Fibroblast of lung (primary cell): ENCODE measurements at regions not wholly inside any gene's neighbourhood (a gene's known extent, or its start where the extent isn't known, plus 50 kb on each side); places are given as distances from the start of the nearest gene placed in this dataset.

Experiments
- CTCF ChIP-seq, 2 donors: IDR thresholded peaks in 1 of 2; conservative IDR thresholded peaks in 1 of 2; 1 replicate in 1 of 2; 2 replicates in 1 of 2; pipeline ENCODE4 v1.5.1; 2011 to 2012; ENCODE audit warnings: low read length in 2 of 2, control low read depth in 1 of 2, inconsistent platforms in 1 of 2, low read depth in 1 of 2, mild to moderate bottlenecking in 1 of 2
- EZH2 ChIP-seq: IDR thresholded peaks from 2 replicates; pipeline ENCODE4 v1.5.1; 2012; ENCODE audit warnings: low read length, control low read depth, mild to moderate bottlenecking; ENCODE audit errors: missing control alignments

DNA sequence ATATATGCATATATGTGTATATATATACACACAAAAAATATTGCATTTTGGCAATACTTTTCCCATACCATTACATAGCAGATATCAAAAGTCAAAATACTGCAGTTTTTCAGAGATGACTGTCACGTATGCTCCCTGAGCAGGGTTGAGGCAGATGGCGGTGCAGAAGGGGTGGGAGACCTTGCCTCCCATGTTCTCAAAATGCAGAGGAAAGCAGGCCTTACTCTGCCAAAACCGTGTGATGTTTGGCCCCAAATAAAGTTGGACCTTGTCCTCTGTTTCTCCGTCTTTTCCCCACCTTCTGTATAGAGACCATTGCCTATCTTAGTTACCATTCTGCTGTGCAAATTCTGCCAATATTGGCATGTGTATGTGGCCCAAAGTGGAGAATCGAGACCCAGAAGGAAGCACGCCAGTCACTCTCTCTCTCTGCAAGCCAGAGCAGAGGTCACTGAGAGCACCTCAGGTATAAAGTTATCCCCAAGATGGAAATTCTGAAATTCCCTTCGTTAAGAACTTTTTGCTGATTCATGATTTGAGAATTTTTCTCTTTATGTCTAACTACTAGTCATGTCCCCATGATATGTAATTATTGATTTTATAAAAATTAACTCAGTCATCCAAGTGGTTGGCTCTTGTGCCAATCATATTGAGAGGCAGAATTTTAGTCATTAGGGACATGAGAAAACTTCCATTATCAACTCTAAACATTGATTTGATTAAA is 898.8 kb downstream of the EPHA4 start:
- TF ChIP-seq CTCF (conservative IDR thresholded peaks at IDR 0.05 in 1 of 2, IDR thresholded peaks at IDR 0.05 in 1 of 2; ENCODE audit: low read depth in 1 of 2, low read length in 2 of 2) = no peak
- no peak for TF ChIP-seq EZH2
